GM12864 (cell line): ENCODE measurements at regions not wholly inside any gene's neighbourhood (a gene's known extent, or its start where the extent isn't known, plus 50 kb on each side); places are given as distances from the start of the nearest gene placed in this dataset.

Source experiments
- DNase-seq: peaks from one replicate; pipeline ENCODE4 v3.0.0-alpha.2; 2011; ENCODE audit warnings: low read depth
- H3K4me3 ChIP-seq: 2 replicates; pipeline ENCODE4 v1.5.1; 2011; ENCODE audit warnings: mild to moderate bottlenecking, low read depth, low read length, control low read depth
- CTCF ChIP-seq: IDR thresholded peaks from 2 replicates; pipeline ENCODE4 v1.5.1; 2011; ENCODE audit warnings: low read depth, mild to moderate bottlenecking, moderate library complexity, low read length, control low read depth, inconsistent platforms; ENCODE audit errors: missing control alignments

- no peak for DNase-seq
- TF ChIP-seq CTCF, result no peak
- H3K4me3 ChIP-seq, result no peak overlapping the region
Observed at GRCh38 chr9:86997156-86997555, 49.9 kb upstream of the GAS1 start.

GRCh38 chr9:86997951-86998350 is 50.6 kb upstream of the GAS1 start:
- DNase-seq, result no peak
- no peak overlapping the region for H3K4me3 ChIP-seq

GRCh38 chr9:87002517-87002916 is 55.2 kb upstream of the GAS1 start:
- H3K4me3 ChIP-seq, result no peak overlapping the region
- no peak for TF ChIP-seq CTCF
- no peak for DNase-seq

More at GRCh38 chr9:86997951-86998350, 50.6 kb upstream of the GAS1 start:
- TF ChIP-seq CTCF, result no peak

GRCh38 chr9:87004016-87004415 is 56.7 kb upstream of the GAS1 start:
- DNase-seq, result no peak
- no peak for TF ChIP-seq CTCF
- no peak overlapping the region for H3K4me3 ChIP-seq

- TF ChIP-seq CTCF, result no peak
- H3K4me3 ChIP-seq, result no peak overlapping the region
- no peak for DNase-seq
Observed at GRCh38 chr9:87006956-87007355, 59.6 kb upstream of the GAS1 start.

- no peak for TF ChIP-seq CTCF
- no peak for DNase-seq
- H3K4me3 ChIP-seq, result no peak overlapping the region
Observed at GRCh38 chr9:87007711-87008366, 60.5 kb upstream of the GAS1 start.

- TF ChIP-seq CTCF, result no peak
- no peak for DNase-seq
Observed at GRCh38 chr9:87008667-87009066, 61.4 kb upstream of the GAS1 start.

More at GRCh38 chr9:87008667-87009066, 61.4 kb upstream of the GAS1 start:
- H3K4me3 ChIP-seq, result no peak overlapping the region
